Astrocyte (in vitro differentiated cells and primary cell): ENCODE measurements at regions not wholly inside any gene's neighbourhood (a gene's known extent, or its start where the extent isn't known, plus 50 kb on each side); places are given as distances from the start of the nearest gene placed in this dataset.

Experiments used
- DNase-seq: peaks from one replicate; pipeline ENCODE4 v3.0.0-alpha.2; 2010; ENCODE audit warnings: low read depth
- FAIRE-seq: peaks from 2 replicates; lab custom pipeline; 2011; peaks lifted over from hg19 to GRCh38; lab: Jason Lieb, UNC
- H2AFZ ChIP-seq: 2 replicates; pipeline ENCODE4 v1.6.0; 2012; ENCODE audit warnings: low read depth, low read length, inconsistent platforms
- H3K27ac ChIP-seq: 2 replicates; pipeline ENCODE4 v1.5.1; 2011; ENCODE audit warnings: low read depth, low read length, inconsistent platforms
- H3K27me3 ChIP-seq: 2 replicates; pipeline ENCODE4 v1.6.0; 2011; ENCODE audit warnings: low read length, inconsistent platforms; ENCODE audit not compliant: insufficient read depth
- H3K36me3 ChIP-seq: 2 replicates; pipeline ENCODE4 v1.5.1; 2011; ENCODE audit warnings: low read length, inconsistent platforms; ENCODE audit not compliant: insufficient read depth
- H3K4me1 ChIP-seq: 2 replicates; pipeline ENCODE4 v1.5.1; 2011; ENCODE audit warnings: low read length, inconsistent platforms; ENCODE audit not compliant: insufficient read depth
- H3K4me2 ChIP-seq: 2 replicates; pipeline ENCODE4 v1.6.0; 2012; ENCODE audit warnings: low read length, inconsistent platforms
- H3K4me3 ChIP-seq: 2 replicates; pipeline ENCODE4 v1.5.1; 2011; ENCODE audit warnings: low read depth, mild to moderate bottlenecking, low read length, inconsistent platforms; ENCODE audit not compliant: insufficient read depth
- H3K79me2 ChIP-seq: 2 replicates; pipeline ENCODE4 v1.6.0; 2012; ENCODE audit warnings: mild to moderate bottlenecking, low read length, inconsistent platforms; ENCODE audit not compliant: insufficient read depth
- H3K9ac ChIP-seq: 2 replicates; pipeline ENCODE4 v1.6.0; 2012; ENCODE audit warnings: mild to moderate bottlenecking, low read length, inconsistent platforms
- H3K9me3 ChIP-seq: 2 replicates; pipeline ENCODE4 v1.5.1; 2012; ENCODE audit warnings: low read depth, mild to moderate bottlenecking, low read length, inconsistent platforms; ENCODE audit not compliant: insufficient read depth
- H4K20me1 ChIP-seq: 2 replicates; pipeline ENCODE4 v1.6.0; 2012; ENCODE audit warnings: low read length, inconsistent platforms; ENCODE audit not compliant: insufficient read depth
- H3K27ac Mint-ChIP-seq: one replicate; pipeline ENCODE4 v1.8.0; 2021; ENCODE audit warnings: mild to moderate bottlenecking, mixed read lengths; ENCODE audit not compliant: unreplicated experiment
- H3K27me3 Mint-ChIP-seq: one replicate; pipeline ENCODE4 v1.8.0; 2021; ENCODE audit warnings: low read depth, mixed read lengths; ENCODE audit not compliant: unreplicated experiment
- H3K36me3 Mint-ChIP-seq: one replicate; pipeline ENCODE4 v1.8.0; 2021; ENCODE audit warnings: low read depth, mixed read lengths; ENCODE audit not compliant: unreplicated experiment
- H3K4me1 Mint-ChIP-seq: one replicate; pipeline ENCODE4 v1.8.0; 2021; ENCODE audit warnings: low read depth, mixed read lengths; ENCODE audit not compliant: unreplicated experiment
- H3K4me3 Mint-ChIP-seq: one replicate; pipeline ENCODE4 v1.8.0; 2021; ENCODE audit warnings: mild to moderate bottlenecking, moderate library complexity, mixed read lengths; ENCODE audit not compliant: unreplicated experiment
- H3K9me3 Mint-ChIP-seq: one replicate; pipeline ENCODE4 v1.8.0; 2021; ENCODE audit warnings: mild to moderate bottlenecking, mixed read lengths; ENCODE audit not compliant: unreplicated experiment
- EZH2 ChIP-seq: IDR thresholded peaks from 2 replicates; pipeline ENCODE4 v1.6.1; 2012; ENCODE audit warnings: mild to moderate bottlenecking, low read length, inconsistent platforms; ENCODE audit not compliant: insufficient read depth
- TF ChIP-seq, protein P1 (sequence below): IDR thresholded peaks from 2 replicates; pipeline ENCODE4 v1.5.1; 2011; ENCODE audit warnings: low read depth, mild to moderate bottlenecking, inconsistent platforms, low read length, moderate library complexity; ENCODE audit not compliant: insufficient read depth

GRCh38 chr2:211103989-211104388 is 547.6 kb downstream of the CPS1 start:
- no peak for DNase-seq
- Histone ChIP-seq H4K20me1 (no peaks in the 10 kb centered on the region), H3K27ac (no peak overlapping the region), H3K4me3 (no peak overlapping the region), H3K27me3 (no peaks in the 10 kb centered on the region), H3K36me3 (no peaks in the 10 kb centered on the region), H2AFZ (no peak overlapping the region), H3K4me2 (no peak overlapping the region), H3K79me2 (no peaks in the 10 kb centered on the region), H3K9ac (no peak overlapping the region), H3K4me1 (no peaks in the 10 kb centered on the region), H3K9me3 (no peaks in the 10 kb centered on the region)
- Mint-ChIP-seq H3K27ac (no peak overlapping the region), H3K9me3 (no peaks in the 10 kb centered on the region), H3K4me1 (peaks cover 3% of the 10 kb centered on the region), H3K27me3 (no peaks in the 10 kb centered on the region), H3K36me3 (no peaks in the 10 kb centered on the region), H3K4me3 (no peak overlapping the region)
- TF ChIP-seq, protein P1, sequence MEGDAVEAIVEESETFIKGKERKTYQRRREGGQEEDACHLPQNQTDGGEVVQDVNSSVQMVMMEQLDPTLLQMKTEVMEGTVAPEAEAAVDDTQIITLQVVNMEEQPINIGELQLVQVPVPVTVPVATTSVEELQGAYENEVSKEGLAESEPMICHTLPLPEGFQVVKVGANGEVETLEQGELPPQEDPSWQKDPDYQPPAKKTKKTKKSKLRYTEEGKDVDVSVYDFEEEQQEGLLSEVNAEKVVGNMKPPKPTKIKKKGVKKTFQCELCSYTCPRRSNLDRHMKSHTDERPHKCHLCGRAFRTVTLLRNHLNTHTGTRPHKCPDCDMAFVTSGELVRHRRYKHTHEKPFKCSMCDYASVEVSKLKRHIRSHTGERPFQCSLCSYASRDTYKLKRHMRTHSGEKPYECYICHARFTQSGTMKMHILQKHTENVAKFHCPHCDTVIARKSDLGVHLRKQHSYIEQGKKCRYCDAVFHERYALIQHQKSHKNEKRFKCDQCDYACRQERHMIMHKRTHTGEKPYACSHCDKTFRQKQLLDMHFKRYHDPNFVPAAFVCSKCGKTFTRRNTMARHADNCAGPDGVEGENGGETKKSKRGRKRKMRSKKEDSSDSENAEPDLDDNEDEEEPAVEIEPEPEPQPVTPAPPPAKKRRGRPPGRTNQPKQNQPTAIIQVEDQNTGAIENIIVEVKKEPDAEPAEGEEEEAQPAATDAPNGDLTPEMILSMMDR, result no peak
- TF ChIP-seq EZH2, result no peak
- FAIRE-seq, result no peak

DNA sequence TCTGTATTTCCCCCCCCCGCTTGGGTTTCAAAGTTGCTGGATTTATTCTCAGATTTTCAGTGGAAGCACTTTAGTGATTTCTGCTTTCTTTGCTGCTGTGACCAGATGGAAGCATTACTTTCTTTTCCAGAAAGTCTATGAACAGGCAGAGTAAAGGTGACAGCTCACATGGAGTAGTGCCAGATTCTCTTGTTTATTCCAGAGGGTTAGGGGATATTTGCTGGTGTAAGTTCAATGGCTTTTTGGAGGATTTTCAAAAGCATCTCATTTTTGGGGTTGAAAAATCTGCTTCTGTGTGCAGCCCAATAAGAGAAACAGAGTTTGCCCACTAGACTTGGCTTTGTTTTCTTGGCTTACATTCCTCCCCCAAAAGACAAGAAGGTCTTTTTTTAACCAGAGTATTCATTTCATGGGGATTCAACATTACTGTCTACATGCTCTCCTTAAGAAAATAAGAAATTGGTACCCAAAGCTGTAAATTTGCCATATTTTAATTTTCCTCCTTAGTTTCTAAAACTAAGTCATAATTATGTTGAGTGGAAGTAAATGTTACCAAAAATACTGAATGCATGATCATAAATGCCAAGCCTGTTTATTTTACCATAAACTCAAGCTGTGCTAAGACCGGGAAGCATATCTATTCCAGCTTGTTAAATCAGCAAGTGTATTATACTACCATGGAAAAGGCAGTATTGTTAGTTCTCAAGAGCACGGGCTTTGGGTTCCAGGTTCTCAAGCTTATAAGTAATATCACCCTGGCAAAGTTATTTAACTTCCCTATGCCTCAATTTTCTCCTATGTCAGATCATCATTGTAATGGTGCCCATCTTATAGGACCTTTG is 557.2 kb downstream of the CPS1 start:
- H3K9me3 ChIP-seq, result no peaks in the 10 kb centered on the region
- H3K4me1 Mint-ChIP-seq, result no peaks in the 10 kb centered on the region
- H3K9ac ChIP-seq, result no peak overlapping the region
- no peak overlapping the region for H3K4me2 ChIP-seq
- no peaks in the 10 kb centered on the region for H3K36me3 Mint-ChIP-seq
- FAIRE-seq (no peak), DNase-seq (peak; percentile 19)
- H3K9me3 Mint-ChIP-seq, result no peaks in the 10 kb centered on the region
- H3K27me3 ChIP-seq, result no peaks in the 10 kb centered on the region
- no peaks in the 10 kb centered on the region for H3K79me2 ChIP-seq
- H3K4me1 ChIP-seq, result no peaks in the 10 kb centered on the region
- no peaks in the 10 kb centered on the region for H3K27me3 Mint-ChIP-seq
- no peak overlapping the region for H3K4me3 Mint-ChIP-seq
- TF ChIP-seq EZH2, result no peak
- TF ChIP-seq, protein P1, result no peak
- H3K27ac ChIP-seq, result no peak overlapping the region
- H3K27ac Mint-ChIP-seq, result no peak overlapping the region
- no peak overlapping the region for H3K4me3 ChIP-seq
- no peak overlapping the region for H2AFZ ChIP-seq
- no peaks in the 10 kb centered on the region for H4K20me1 ChIP-seq
- H3K36me3 ChIP-seq, result no peaks in the 10 kb centered on the region

DNA sequence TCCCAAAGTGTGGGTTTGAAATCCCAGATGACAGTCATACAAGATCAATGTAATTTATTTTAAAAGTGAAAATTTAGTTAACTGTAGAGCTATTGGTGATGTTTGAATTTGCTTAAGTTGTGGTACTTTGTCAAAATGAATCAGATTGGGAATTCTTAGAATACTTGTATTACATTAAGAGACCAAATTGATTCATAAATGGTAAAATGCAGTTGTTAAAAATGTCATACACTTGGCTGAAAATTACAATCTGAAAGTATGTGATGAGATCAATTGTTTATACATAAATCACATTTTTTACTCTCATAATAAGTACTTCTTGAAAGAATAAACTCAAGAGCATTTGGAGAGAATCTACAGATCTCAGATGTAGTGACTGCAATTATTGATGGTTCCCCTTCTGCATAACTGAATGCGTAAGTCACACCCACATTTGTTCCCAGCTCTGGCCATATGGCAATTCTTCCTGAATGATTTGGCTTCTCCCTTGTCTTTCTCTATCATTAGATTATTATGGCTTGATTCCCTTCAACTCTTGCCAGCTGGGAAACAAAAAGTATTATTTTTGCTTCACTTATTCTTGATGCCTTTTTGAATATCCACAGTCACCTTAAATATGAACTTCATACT is 558.5 kb downstream of the CPS1 start:
- Mint-ChIP-seq H3K9me3 (no peaks in the 10 kb centered on the region), H3K36me3 (no peaks in the 10 kb centered on the region), H3K4me1 (no peaks in the 10 kb centered on the region), H3K27ac (no peak overlapping the region), H3K4me3 (no peak overlapping the region), H3K27me3 (no peaks in the 10 kb centered on the region)
- Histone ChIP-seq H3K9ac (no peak overlapping the region), H2AFZ (no peak overlapping the region), H3K79me2 (no peaks in the 10 kb centered on the region), H3K27me3 (no peaks in the 10 kb centered on the region), H3K9me3 (no peaks in the 10 kb centered on the region), H4K20me1 (no peaks in the 10 kb centered on the region), H3K4me3 (no peak overlapping the region), H3K4me1 (no peaks in the 10 kb centered on the region), H3K4me2 (no peak overlapping the region), H3K27ac (no peak overlapping the region), H3K36me3 (no peaks in the 10 kb centered on the region)
- peak; percentile 94 for DNase-seq
- TF ChIP-seq EZH2, result no peak
- TF ChIP-seq, protein P1, result no peak
- no peak for FAIRE-seq
